SK-N-SH treated with all-trans-retinoic acid at 6 μM for 48 hours (cell line): ENCODE measurements at regions not wholly inside any gene's neighbourhood (a gene's known extent, or its start where the extent isn't known, plus 50 kb on each side); places are given as distances from the start of the nearest gene placed in this dataset.

Experiments used
- SNAI2 ChIP-seq: fragments of 250-450 bp; sonication (Bioruptor Pico); IDR thresholded peaks from 2 replicates; pipeline ENCODE4 v1.5.0; 2020; ENCODE audit warnings: mild to moderate bottlenecking, moderate library complexity
- TF ChIP-seq, protein P1 (sequence below): fragments of 250-450 bp; sonication (Bioruptor Pico); IDR thresholded peaks from 2 replicates; pipeline ENCODE4 v1.8.0; 2020; ENCODE audit warnings: mild to moderate bottlenecking, moderate library complexity, borderline replicate concordance

DNA sequence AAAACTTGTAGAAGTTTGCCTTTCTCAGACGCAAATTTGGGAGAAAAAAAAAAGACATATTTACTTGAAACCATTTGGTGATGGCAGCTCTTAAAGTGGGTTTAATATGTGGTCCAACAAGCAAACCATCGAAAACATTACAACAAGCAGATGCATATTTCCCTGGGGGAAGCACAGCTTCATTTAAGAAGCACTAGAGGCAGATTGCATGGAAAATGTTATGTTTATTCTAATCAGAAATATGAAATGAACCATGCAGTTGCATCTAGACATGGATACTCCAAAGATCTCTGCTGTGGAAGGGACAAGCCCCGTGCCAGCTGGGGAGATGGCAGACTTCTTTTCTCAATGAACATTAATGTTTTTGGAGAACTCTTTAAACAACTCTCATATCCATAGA lies 57.4 kb upstream of the PARVA start:
- no peak for TF ChIP-seq SNAI2 (CRISPR knock-in tag)
- TF ChIP-seq, protein P1, sequence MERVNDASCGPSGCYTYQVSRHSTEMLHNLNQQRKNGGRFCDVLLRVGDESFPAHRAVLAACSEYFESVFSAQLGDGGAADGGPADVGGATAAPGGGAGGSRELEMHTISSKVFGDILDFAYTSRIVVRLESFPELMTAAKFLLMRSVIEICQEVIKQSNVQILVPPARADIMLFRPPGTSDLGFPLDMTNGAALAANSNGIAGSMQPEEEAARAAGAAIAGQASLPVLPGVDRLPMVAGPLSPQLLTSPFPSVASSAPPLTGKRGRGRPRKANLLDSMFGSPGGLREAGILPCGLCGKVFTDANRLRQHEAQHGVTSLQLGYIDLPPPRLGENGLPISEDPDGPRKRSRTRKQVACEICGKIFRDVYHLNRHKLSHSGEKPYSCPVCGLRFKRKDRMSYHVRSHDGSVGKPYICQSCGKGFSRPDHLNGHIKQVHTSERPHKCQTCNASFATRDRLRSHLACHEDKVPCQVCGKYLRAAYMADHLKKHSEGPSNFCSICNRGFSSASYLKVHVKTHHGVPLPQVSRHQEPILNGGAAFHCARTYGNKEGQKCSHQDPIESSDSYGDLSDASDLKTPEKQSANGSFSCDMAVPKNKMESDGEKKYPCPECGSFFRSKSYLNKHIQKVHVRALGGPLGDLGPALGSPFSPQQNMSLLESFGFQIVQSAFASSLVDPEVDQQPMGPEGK (CRISPR knock-in tag): no peak
